DMS53 (cell line): ENCODE measurements at regions not wholly inside any gene's neighbourhood (a gene's known extent, or its start where the extent isn't known, plus 50 kb on each side); places are given as distances from the start of the nearest gene placed in this dataset.

Source experiments
- DNase-seq: peaks from one replicate; lab custom pipeline; 2025; lab: John Stamatoyannopoulos, UW

- no peak for DNase-seq
Measured at GRCh38 chr7:156450473-156450872, 190.1 kb upstream of the RNF32 start.

GRCh38 chr7:156448918-156449317 is 191.7 kb upstream of the RNF32 start:
- no peak for DNase-seq

GRCh38 chr7:156446990-156447389 is 193.6 kb upstream of the RNF32 start:
- DNase-seq, result no peak

- DNase-seq, result no peak
Measured at GRCh38 chr7:156445997-156446761, 194.4 kb upstream of the RNF32 start.

- no peak for DNase-seq
Measured at GRCh38 chr7:156442516-156442915, 198.1 kb upstream of the RNF32 start.

- no peak for DNase-seq
Measured at GRCh38 chr7:156440456-156440855, 200.1 kb upstream of the RNF32 start.

- peak; percentile 76 for DNase-seq
Measured at GRCh38 chr7:156438011-156438410, 202.6 kb upstream of the RNF32 start.

- DNase-seq, result no peak
Measured at GRCh38 chr7:156437021-156437614, 203.5 kb upstream of the RNF32 start.

- DNase-seq, result no peak
Measured at GRCh38 chr7:156435486-156436231, 204.9 kb upstream of the RNF32 start.

GRCh38 chr7:156434706-156435105 is 205.9 kb upstream of the RNF32 start:
- no peak for DNase-seq

GRCh38 chr7:156432018-156432417 is 208.6 kb upstream of the RNF32 start:
- DNase-seq, result no peak

- no peak for DNase-seq
Measured at GRCh38 chr7:156430109-156430508, 210.5 kb upstream of the RNF32 start.

- no peak for DNase-seq
Measured at GRCh38 chr7:156429514-156429913, 211.1 kb upstream of the RNF32 start.

- DNase-seq, result peak; percentile 14
Measured at GRCh38 chr7:156423876-156424275, 216.7 kb upstream of the RNF32 start.

GRCh38 chr7:156420496-156420895 is 220.1 kb upstream of the RNF32 start:
- DNase-seq, result no peak

GRCh38 chr7:156419782-156420181 is 220.8 kb upstream of the RNF32 start:
- no peak for DNase-seq

GRCh38 chr7:156402255-156402654 is 238.3 kb upstream of the RNF32 start:
- no peak for DNase-seq

GRCh38 chr7:156401617-156402016 is 239.0 kb upstream of the RNF32 start:
- DNase-seq, result no peak

- DNase-seq, result no peak
Measured at GRCh38 chr7:156400046-156400445, 240.5 kb upstream of the RNF32 start.

- no peak for DNase-seq
Measured at GRCh38 chr7:156397249-156397648, 243.3 kb upstream of the RNF32 start.

- no peak for DNase-seq
Measured at GRCh38 chr7:156389116-156389692, 251.4 kb upstream of the RNF32 start.

GRCh38 chr7:156386097-156386496 is 254.5 kb upstream of the RNF32 start:
- DNase-seq, result no peak

GRCh38 chr7:156384706-156385105 is 255.9 kb upstream of the RNF32 start:
- DNase-seq, result no peak
